ENCODE measurements at regions not wholly inside any gene's neighbourhood (a gene's known extent, or its start where the extent isn't known, plus 50 kb on each side); places are given as distances from the start of the nearest gene placed in this dataset.

DNA sequence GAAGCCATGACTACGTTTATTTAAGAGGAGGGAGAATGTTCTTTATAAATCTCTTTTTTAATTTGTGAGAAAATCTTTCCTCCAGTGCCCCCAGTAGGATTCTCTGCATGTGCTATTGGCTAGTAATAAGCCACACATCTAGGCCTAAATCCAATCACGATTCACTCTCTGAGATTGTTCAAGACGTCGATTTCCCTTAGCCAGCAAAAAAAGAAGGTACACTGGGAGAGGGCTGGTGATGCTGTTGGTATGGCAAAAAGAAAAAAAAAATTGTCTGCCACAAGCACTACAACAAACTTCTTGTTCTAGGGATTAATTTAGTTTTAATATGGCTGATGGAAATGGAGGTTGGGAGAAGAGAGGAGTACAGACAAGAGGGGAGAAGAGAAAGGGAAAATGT is 130.5 kb upstream of the MROH9 start:
- TF ChIP-seq POLR2AphosphoS5 (IDR thresholded peaks at IDR 0.05; ENCODE audit: insufficient read depth in 1 of 2, low read depth in 1 of 2), result no peak
- TF ChIP-seq, protein P1, sequence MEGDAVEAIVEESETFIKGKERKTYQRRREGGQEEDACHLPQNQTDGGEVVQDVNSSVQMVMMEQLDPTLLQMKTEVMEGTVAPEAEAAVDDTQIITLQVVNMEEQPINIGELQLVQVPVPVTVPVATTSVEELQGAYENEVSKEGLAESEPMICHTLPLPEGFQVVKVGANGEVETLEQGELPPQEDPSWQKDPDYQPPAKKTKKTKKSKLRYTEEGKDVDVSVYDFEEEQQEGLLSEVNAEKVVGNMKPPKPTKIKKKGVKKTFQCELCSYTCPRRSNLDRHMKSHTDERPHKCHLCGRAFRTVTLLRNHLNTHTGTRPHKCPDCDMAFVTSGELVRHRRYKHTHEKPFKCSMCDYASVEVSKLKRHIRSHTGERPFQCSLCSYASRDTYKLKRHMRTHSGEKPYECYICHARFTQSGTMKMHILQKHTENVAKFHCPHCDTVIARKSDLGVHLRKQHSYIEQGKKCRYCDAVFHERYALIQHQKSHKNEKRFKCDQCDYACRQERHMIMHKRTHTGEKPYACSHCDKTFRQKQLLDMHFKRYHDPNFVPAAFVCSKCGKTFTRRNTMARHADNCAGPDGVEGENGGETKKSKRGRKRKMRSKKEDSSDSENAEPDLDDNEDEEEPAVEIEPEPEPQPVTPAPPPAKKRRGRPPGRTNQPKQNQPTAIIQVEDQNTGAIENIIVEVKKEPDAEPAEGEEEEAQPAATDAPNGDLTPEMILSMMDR (IDR thresholded peaks at IDR 0.05), result no peak

Measured in vagina (tissue), 2 donors.